ENCODE measurements at regions not wholly inside any gene's neighbourhood (a gene's known extent, or its start where the extent isn't known, plus 50 kb on each side); places are given as distances from the start of the nearest gene placed in this dataset.

DNA sequence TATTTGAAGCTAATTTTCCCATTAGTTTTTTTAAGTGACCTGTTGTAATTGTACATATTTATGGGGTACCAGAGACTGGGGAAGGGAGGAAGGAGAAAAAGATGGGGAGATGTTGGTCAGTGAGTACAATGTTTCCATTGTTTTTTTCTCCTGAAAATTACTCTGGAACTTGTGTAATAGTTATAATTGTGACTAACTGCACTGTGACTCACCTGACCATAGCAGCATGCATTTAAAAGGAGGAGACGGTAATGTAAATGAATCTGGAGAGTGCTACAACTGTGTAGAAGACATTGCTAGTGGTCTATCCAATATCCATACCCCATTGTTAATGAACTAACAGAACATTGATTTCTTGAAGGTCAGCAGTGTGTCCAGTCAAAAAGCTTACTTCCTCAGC is 133.4 kb downstream of the RFPL4B start:
- H3K9me3 ChIP-seq (ENCODE audit: control insufficient read depth in 4 of 4, low read length in 3 of 4) = no peaks in the 10 kb centered on the region
- H3K4me1 ChIP-seq (ENCODE audit: control insufficient read depth in 4 of 4, insufficient read depth in 4 of 4, low read length in 3 of 4) = no peaks in the 10 kb centered on the region
- TF ChIP-seq, protein P1, sequence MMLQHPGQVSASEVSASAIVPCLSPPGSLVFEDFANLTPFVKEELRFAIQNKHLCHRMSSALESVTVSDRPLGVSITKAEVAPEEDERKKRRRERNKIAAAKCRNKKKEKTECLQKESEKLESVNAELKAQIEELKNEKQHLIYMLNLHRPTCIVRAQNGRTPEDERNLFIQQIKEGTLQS (IDR thresholded peaks at IDR 0.05) = no peak
- TF ChIP-seq NR2F2 (IDR thresholded peaks at IDR 0.05) (no peak), RXRA (IDR thresholded peaks at IDR 0.05) (no peak), JUND (IDR thresholded peaks at IDR 0.05) (no peak), HNF4G (IDR thresholded peaks at IDR 0.05) (no peak), YY1 (IDR thresholded peaks at IDR 0.05) (no peak), FOXA2 (IDR thresholded peaks at IDR 0.05) (no peak), FOXA1 (IDR thresholded peaks at IDR 0.05) (no peak), HNF4A (conservative IDR thresholded peaks at IDR 0.05) (no peak), RAD21 (IDR thresholded peaks at IDR 0.05) (no peak), TAF1 (conservative IDR thresholded peaks at IDR 0.05) (no peak), GABPA (IDR thresholded peaks at IDR 0.05 in 1 of 2, conservative IDR thresholded peaks at IDR 0.05 in 1 of 2) (no peak)
- TF ChIP-seq, protein P2, sequence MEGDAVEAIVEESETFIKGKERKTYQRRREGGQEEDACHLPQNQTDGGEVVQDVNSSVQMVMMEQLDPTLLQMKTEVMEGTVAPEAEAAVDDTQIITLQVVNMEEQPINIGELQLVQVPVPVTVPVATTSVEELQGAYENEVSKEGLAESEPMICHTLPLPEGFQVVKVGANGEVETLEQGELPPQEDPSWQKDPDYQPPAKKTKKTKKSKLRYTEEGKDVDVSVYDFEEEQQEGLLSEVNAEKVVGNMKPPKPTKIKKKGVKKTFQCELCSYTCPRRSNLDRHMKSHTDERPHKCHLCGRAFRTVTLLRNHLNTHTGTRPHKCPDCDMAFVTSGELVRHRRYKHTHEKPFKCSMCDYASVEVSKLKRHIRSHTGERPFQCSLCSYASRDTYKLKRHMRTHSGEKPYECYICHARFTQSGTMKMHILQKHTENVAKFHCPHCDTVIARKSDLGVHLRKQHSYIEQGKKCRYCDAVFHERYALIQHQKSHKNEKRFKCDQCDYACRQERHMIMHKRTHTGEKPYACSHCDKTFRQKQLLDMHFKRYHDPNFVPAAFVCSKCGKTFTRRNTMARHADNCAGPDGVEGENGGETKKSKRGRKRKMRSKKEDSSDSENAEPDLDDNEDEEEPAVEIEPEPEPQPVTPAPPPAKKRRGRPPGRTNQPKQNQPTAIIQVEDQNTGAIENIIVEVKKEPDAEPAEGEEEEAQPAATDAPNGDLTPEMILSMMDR (IDR thresholded peaks at IDR 0.05; ENCODE audit: low read depth, low read length, missing input control) = no peak
- TF ChIP-seq, protein P3, sequence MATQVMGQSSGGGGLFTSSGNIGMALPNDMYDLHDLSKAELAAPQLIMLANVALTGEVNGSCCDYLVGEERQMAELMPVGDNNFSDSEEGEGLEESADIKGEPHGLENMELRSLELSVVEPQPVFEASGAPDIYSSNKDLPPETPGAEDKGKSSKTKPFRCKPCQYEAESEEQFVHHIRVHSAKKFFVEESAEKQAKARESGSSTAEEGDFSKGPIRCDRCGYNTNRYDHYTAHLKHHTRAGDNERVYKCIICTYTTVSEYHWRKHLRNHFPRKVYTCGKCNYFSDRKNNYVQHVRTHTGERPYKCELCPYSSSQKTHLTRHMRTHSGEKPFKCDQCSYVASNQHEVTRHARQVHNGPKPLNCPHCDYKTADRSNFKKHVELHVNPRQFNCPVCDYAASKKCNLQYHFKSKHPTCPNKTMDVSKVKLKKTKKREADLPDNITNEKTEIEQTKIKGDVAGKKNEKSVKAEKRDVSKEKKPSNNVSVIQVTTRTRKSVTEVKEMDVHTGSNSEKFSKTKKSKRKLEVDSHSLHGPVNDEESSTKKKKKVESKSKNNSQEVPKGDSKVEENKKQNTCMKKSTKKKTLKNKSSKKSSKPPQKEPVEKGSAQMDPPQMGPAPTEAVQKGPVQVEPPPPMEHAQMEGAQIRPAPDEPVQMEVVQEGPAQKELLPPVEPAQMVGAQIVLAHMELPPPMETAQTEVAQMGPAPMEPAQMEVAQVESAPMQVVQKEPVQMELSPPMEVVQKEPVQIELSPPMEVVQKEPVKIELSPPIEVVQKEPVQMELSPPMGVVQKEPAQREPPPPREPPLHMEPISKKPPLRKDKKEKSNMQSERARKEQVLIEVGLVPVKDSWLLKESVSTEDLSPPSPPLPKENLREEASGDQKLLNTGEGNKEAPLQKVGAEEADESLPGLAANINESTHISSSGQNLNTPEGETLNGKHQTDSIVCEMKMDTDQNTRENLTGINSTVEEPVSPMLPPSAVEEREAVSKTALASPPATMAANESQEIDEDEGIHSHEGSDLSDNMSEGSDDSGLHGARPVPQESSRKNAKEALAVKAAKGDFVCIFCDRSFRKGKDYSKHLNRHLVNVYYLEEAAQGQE (IDR thresholded peaks at IDR 0.05) = no peak
- TF ChIP-seq, protein P4, sequence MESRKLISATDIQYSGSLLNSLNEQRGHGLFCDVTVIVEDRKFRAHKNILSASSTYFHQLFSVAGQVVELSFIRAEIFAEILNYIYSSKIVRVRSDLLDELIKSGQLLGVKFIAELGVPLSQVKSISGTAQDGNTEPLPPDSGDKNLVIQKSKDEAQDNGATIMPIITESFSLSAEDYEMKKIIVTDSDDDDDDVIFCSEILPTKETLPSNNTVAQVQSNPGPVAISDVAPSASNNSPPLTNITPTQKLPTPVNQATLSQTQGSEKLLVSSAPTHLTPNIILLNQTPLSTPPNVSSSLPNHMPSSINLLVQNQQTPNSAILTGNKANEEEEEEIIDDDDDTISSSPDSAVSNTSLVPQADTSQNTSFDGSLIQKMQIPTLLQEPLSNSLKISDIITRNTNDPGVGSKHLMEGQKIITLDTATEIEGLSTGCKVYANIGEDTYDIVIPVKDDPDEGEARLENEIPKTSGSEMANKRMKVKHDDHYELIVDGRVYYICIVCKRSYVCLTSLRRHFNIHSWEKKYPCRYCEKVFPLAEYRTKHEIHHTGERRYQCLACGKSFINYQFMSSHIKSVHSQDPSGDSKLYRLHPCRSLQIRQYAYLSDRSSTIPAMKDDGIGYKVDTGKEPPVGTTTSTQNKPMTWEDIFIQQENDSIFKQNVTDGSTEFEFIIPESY (IDR thresholded peaks at IDR 0.05) = no peak
- H3K9ac ChIP-seq (ENCODE audit: low read depth in 1 of 2, low read length in 2 of 2) = no peak overlapping the region
- no peak overlapping the region for H3K27ac ChIP-seq (ENCODE audit: low read depth in 1 of 2, low read length in 2 of 2)
- no peaks in the 10 kb centered on the region for H3K36me3 ChIP-seq (ENCODE audit: control insufficient read depth in 4 of 4, insufficient read depth in 3 of 4, low read depth in 1 of 4, low read length in 3 of 4)
- DNase-seq (ENCODE audit: low spot score) = no peak
- peaks cover 0 to 3% (median 0%) of the 10 kb centered on the region in 4 donors for H3K27me3 ChIP-seq (ENCODE audit: control insufficient read depth in 4 of 4, insufficient read depth in 4 of 4, low read length in 3 of 4)
- H3K4me3 ChIP-seq (ENCODE audit: low read depth in 1 of 3, low read length in 3 of 3) = no peak overlapping the region
- WGBS = 73% methylated on average over 1 of the region's 1 CpG

DNA sequence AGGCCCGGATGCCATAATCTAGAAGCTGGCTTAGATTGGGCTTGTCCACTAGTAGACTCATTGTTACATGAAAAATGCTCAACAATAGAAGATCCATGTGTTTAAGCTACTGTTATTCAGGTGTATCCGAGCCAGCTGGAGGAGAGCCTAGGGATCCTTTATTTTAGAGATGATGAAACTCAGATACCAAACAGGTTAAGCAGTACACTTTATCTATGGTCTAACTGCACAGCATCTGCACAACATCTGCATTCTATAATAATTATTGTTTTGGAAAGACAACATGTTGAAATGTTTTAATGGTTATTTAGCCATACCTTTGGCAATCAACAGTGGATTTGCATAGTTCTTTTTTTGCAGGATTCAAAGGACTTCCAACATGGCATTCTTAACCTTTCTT is 134.1 kb downstream of the RFPL4B start:
- TF ChIP-seq, protein P2 (IDR thresholded peaks at IDR 0.05; ENCODE audit: low read depth, low read length, missing input control) = no peak
- no peak overlapping the region for H3K9ac ChIP-seq (ENCODE audit: low read depth in 1 of 2, low read length in 2 of 2)
- no peaks in the 10 kb centered on the region for H3K27me3 ChIP-seq (ENCODE audit: control insufficient read depth in 4 of 4, insufficient read depth in 4 of 4, low read length in 3 of 4)
- no peaks in the 10 kb centered on the region for H3K9me3 ChIP-seq (ENCODE audit: control insufficient read depth in 4 of 4, low read length in 3 of 4)
- H3K27ac ChIP-seq (ENCODE audit: low read depth in 1 of 2, low read length in 2 of 2) = no peak overlapping the region
- H3K4me1 ChIP-seq (ENCODE audit: control insufficient read depth in 4 of 4, insufficient read depth in 4 of 4, low read length in 3 of 4) = no peaks in the 10 kb centered on the region
- 75% methylated on average over 2 of the region's 2 CpGs for WGBS
- no peak overlapping the region for H3K4me3 ChIP-seq (ENCODE audit: low read depth in 1 of 3, low read length in 3 of 3)
- H3K36me3 ChIP-seq (ENCODE audit: control insufficient read depth in 4 of 4, insufficient read depth in 3 of 4, low read depth in 1 of 4, low read length in 3 of 4) = no peaks in the 10 kb centered on the region
- no peak for DNase-seq (ENCODE audit: low spot score)
